A673 (cell line): ENCODE measurements at regions not wholly inside any gene's neighbourhood (a gene's known extent, or its start where the extent isn't known, plus 50 kb on each side); places are given as distances from the start of the nearest gene placed in this dataset.

ENCODE experiments used
- BruUV-seq: library from RNA; stranded (reverse); fragments of 400-500 nt; replicated peaks from 2 replicates; lab custom pipeline; 2021; lab: Mats Ljungman, UMichigan
- CTCF ChIA-PET: fragments of 300-600 bp; sonication (Branson Sonifier 250); formaldehyde crosslinking; loops from one replicate; lab custom pipeline; 2022; ENCODE audit warnings: antibody characterized with exemption; lab: Charles Lee
- POLR2A ChIA-PET: fragments of 300-600 bp; sonication (Branson Sonifier 250); formaldehyde crosslinking; loops from one replicate; lab custom pipeline; 2022; ENCODE audit warnings: antibody characterized with exemption; ENCODE audit not compliant: low non-redundant PET; lab: Charles Lee
- DNase-seq: peaks from one replicate; pipeline ENCODE4 v3.0.0-alpha.2; 2015; ENCODE audit warnings: low spot score
- H3K27ac ChIP-seq: fragments of 200-600 bp; sonication (generic); 2 replicates; pipeline ENCODE4 v1.5.1; 2016; ENCODE audit warnings: mixed run types, low read depth, mild to moderate bottlenecking, mixed read lengths, antibody characterized with exemption, low read length; ENCODE audit not compliant: poor library complexity, severe bottlenecking
- H3K27me3 ChIP-seq: fragments of 200-600 bp; sonication (generic); replicated peaks from 2 replicates; pipeline ENCODE4 v1.6.1; 2017; ENCODE audit warnings: mixed run types, low read depth, mild to moderate bottlenecking, mixed read lengths, antibody characterized with exemption, low read length; ENCODE audit not compliant: insufficient read depth, poor library complexity
- H3K36me3 ChIP-seq: fragments of 200-600 bp; sonication (generic); 2 replicates; pipeline ENCODE4 v1.6.1; 2016; ENCODE audit warnings: mixed run types, mild to moderate bottlenecking, mixed read lengths, antibody characterized with exemption, low read length; ENCODE audit not compliant: insufficient read depth, poor library complexity, severe bottlenecking
- H3K4me1 ChIP-seq: fragments of 200-600 bp; sonication (generic); 2 replicates; pipeline ENCODE4 v1.6.1; 2017; ENCODE audit warnings: mixed run types, mild to moderate bottlenecking, mixed read lengths, antibody characterized with exemption, low read length; ENCODE audit not compliant: insufficient read depth, poor library complexity, severe bottlenecking
- H3K4me3 ChIP-seq: fragments of 200-600 bp; sonication (generic); 2 replicates; pipeline ENCODE4 v1.5.1; 2016; ENCODE audit warnings: low read depth, mixed run types, mild to moderate bottlenecking, mixed read lengths, low read length; ENCODE audit not compliant: poor library complexity, severe bottlenecking
- H3K9me3 ChIP-seq: fragments of 200-600 bp; sonication (generic); 2 replicates; pipeline ENCODE4 v1.6.1; 2016; ENCODE audit warnings: mixed run types, low read depth, mild to moderate bottlenecking, mixed read lengths, antibody characterized with exemption, low read length; ENCODE audit not compliant: poor library complexity, severe bottlenecking
- EZH2 ChIP-seq: fragments of 200-600 bp; sonication (generic); IDR thresholded peaks from 2 replicates; pipeline ENCODE4 v1.6.1; 2017; ENCODE audit warnings: borderline replicate concordance, low read depth, mild to moderate bottlenecking, mixed read lengths, antibody characterized with exemption, low read length; ENCODE audit not compliant: poor library complexity, severe bottlenecking
- intact Hi-C: fragments of 100-400 bp; cut with micrococcal nuclease; formaldehyde crosslinking; loops from one replicate; pipeline ENCODE4 v1.10.0; 2022; ENCODE audit not compliant: unreplicated experiment
- TF ChIP-seq, protein P1 (sequence below): fragments of 300-800, 200-600 bp; sonication (generic); conservative IDR thresholded peaks from 2 replicates; pipeline ENCODE4 v1.5.1; 2017; ENCODE audit warnings: low read depth, mild to moderate bottlenecking, antibody characterized with exemption, low read length, moderate library complexity, mixed read lengths

DNA sequence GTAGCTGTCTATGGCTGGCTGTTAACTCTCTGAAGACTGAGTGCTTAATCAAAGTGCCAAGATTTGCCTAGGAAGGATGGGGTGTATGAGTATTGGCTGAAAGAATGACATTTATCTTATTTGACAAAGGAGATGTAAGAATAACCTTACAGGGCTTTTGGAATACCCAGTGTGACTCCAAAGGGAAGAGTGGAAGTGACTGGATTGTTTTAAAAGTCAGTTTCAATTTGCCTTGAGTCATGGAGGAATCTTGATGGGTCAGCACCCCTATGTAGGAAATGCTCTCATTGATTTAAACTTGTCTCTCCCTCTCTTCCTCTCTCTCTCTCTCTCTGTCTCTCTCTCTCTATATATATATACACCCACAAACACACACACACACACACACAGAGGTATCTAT, 118.4 kb upstream of the CLDN10 start:
- no TSS peak for BruUV-seq
- Histone ChIP-seq H3K27me3 (no peaks in the 10 kb centered on the region), H3K27ac (no peak overlapping the region), H3K4me3 (no peak overlapping the region), H3K36me3 (no peaks in the 10 kb centered on the region), H3K9me3 (no peaks in the 10 kb centered on the region), H3K4me1 (no peaks in the 10 kb centered on the region)
- intact Hi-C loops = no loop called here
- POLR2A ChIA-PET = no interaction called here
- CTCF ChIA-PET = no interaction called here
- DNase-seq = no peak
- TF ChIP-seq EZH2 = no peak
- TF ChIP-seq, protein P1, sequence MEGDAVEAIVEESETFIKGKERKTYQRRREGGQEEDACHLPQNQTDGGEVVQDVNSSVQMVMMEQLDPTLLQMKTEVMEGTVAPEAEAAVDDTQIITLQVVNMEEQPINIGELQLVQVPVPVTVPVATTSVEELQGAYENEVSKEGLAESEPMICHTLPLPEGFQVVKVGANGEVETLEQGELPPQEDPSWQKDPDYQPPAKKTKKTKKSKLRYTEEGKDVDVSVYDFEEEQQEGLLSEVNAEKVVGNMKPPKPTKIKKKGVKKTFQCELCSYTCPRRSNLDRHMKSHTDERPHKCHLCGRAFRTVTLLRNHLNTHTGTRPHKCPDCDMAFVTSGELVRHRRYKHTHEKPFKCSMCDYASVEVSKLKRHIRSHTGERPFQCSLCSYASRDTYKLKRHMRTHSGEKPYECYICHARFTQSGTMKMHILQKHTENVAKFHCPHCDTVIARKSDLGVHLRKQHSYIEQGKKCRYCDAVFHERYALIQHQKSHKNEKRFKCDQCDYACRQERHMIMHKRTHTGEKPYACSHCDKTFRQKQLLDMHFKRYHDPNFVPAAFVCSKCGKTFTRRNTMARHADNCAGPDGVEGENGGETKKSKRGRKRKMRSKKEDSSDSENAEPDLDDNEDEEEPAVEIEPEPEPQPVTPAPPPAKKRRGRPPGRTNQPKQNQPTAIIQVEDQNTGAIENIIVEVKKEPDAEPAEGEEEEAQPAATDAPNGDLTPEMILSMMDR = no peak

DNA sequence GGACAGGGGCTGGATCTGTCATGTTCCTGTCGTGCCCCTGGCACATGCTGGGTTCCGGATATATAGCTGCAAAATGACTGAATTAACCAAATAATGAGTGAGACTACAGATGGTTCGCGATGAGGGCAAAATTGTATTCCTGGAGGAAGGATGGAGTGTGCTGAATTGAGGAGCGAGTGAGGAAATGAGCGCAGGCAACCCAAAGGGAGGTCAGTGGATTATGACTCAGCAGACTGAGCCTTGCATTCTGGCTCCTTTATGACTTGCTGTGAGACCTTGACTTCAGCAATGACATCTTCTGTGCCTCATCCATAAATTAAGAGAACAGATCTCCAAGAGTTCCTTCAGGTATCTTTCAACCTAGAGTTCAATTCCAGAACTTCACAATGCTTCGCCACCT, 115.0 kb upstream of the CLDN10 start:
- no peak for TF ChIP-seq EZH2
- TF ChIP-seq, protein P1 = no peak
- ChIA-PET CTCF (no interaction called here), POLR2A (no interaction called here)
- Histone ChIP-seq H3K4me3 (no peak overlapping the region), H3K9me3 (no peaks in the 10 kb centered on the region), H3K27me3 (no peaks in the 10 kb centered on the region), H3K27ac (no peak overlapping the region), H3K36me3 (no peaks in the 10 kb centered on the region), H3K4me1 (no peaks in the 10 kb centered on the region)
- intact Hi-C loops = no loop called here
- no peak for DNase-seq
- no TSS peak for BruUV-seq

DNA sequence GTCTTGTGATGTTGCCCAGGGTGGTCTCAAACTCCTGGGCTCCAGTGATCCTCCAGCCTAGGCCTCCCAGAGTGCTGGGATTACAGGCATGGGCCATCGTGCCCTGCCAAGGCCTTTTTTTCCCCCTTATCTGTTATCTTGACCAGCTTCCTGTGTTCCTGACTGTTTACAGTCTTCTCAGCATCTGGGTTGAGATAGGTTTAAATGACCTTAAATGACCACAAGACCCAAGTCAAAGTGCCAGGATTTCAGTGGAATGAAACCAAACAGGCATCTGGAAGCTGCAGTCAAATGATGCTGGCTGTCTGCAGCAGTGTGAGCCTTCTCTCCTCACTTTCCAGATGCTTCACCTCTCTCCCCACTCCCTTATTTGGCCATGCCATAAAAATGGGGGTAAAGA, 114.2 kb upstream of the CLDN10 start:
- no peak overlapping the region for H3K27ac ChIP-seq
- no peak overlapping the region for H3K4me3 ChIP-seq
- H3K27me3 ChIP-seq = no peaks in the 10 kb centered on the region
- CTCF ChIA-PET = no interaction called here
- no peaks in the 10 kb centered on the region for H3K9me3 ChIP-seq
- no peaks in the 10 kb centered on the region for H3K36me3 ChIP-seq
- H3K4me1 ChIP-seq = no peaks in the 10 kb centered on the region
- BruUV-seq = no TSS peak
- POLR2A ChIA-PET = no interaction called here
- intact Hi-C loops = no loop called here
- no peak for TF ChIP-seq EZH2
- TF ChIP-seq, protein P1 = no peak
- no peak for DNase-seq
